Peyer's patch (tissue), 4 donors: ENCODE measurements at regions not wholly inside any gene's neighbourhood (a gene's known extent, or its start where the extent isn't known, plus 50 kb on each side); places are given as distances from the start of the nearest gene placed in this dataset.

Experiments
- DNase-seq, 3 donors: peaks; one replicate each; pipeline ENCODE4 v3.0.0-alpha.2; 2017 to 2019
- H3K27ac ChIP-seq, 4 donors: fragments of 200-600 bp; sonication (generic); one replicate each; pipeline ENCODE4 v1.5.1; 2016 to 2019
- H3K27me3 ChIP-seq, 2 donors: fragments of 200-600 bp; sonication (generic); one replicate each; pipeline ENCODE4 v1.5.1; 2019
- H3K36me3 ChIP-seq, 3 donors: fragments of 200-600 bp; sonication (generic); one replicate each; pipeline ENCODE4 v1.5.1; 2016 to 2019
- H3K4me1 ChIP-seq, 4 donors: fragments of 200-600 bp; sonication (generic); one replicate each; pipeline ENCODE4 v1.5.1; 2016 to 2019
- H3K4me3 ChIP-seq, 4 donors: fragments of 200-600 bp; sonication (generic); 1 replicate in 3 of 4; 2 replicates in 1 of 4; pipeline ENCODE4 v1.5.1; 2016 to 2019; ENCODE audit warnings: mild to moderate bottlenecking in 1 of 4
- H3K9me3 ChIP-seq, 4 donors: fragments of 200-600 bp; sonication (generic); one replicate each; pipeline ENCODE4 v1.5.1; 2016 to 2019; ENCODE audit warnings: mild to moderate bottlenecking in 1 of 4
- POLR2A ChIP-seq, 2 donors: fragments of 450-650 bp; IDR thresholded peaks; one replicate each; pipeline ENCODE4 v1.5.1; 2017; ENCODE audit warnings: antibody characterized with exemption in 2 of 2, mild to moderate bottlenecking in 2 of 2, moderate library complexity in 2 of 2
- TF ChIP-seq, protein P1 (sequence below), 6 experiments: fragments of 450-650 bp in 4 of 6; fragments of 200-600 bp in 2 of 6; sonication (generic) in 1 of 6; IDR thresholded peaks; one replicate each; pipeline ENCODE4 v1.5.1; 2017 to 2019; ENCODE audit warnings: antibody characterized with exemption in 6 of 6, mild to moderate bottlenecking in 3 of 6, moderate library complexity in 1 of 6

- H3K4me3 ChIP-seq, result no peak overlapping the region
- DNase-seq, result no peak
- H3K9me3 ChIP-seq, result no peaks in the 10 kb centered on the region
- H3K36me3 ChIP-seq, result no peaks in the 10 kb centered on the region
- H3K27ac ChIP-seq, result no peak overlapping the region
- H3K27me3 ChIP-seq, result no peaks in the 10 kb centered on the region
- TF ChIP-seq POLR2A (IDR thresholded peaks at IDR 0.05), result no peak
- TF ChIP-seq, protein P1, sequence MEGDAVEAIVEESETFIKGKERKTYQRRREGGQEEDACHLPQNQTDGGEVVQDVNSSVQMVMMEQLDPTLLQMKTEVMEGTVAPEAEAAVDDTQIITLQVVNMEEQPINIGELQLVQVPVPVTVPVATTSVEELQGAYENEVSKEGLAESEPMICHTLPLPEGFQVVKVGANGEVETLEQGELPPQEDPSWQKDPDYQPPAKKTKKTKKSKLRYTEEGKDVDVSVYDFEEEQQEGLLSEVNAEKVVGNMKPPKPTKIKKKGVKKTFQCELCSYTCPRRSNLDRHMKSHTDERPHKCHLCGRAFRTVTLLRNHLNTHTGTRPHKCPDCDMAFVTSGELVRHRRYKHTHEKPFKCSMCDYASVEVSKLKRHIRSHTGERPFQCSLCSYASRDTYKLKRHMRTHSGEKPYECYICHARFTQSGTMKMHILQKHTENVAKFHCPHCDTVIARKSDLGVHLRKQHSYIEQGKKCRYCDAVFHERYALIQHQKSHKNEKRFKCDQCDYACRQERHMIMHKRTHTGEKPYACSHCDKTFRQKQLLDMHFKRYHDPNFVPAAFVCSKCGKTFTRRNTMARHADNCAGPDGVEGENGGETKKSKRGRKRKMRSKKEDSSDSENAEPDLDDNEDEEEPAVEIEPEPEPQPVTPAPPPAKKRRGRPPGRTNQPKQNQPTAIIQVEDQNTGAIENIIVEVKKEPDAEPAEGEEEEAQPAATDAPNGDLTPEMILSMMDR (IDR thresholded peaks at IDR 0.05), result no peak
- H3K4me1 ChIP-seq, result no peaks in the 10 kb centered on the region
These were observed 393.6 kb downstream of the GPAT3 start for GRCh38 chr4:83929550-83929949.

DNA sequence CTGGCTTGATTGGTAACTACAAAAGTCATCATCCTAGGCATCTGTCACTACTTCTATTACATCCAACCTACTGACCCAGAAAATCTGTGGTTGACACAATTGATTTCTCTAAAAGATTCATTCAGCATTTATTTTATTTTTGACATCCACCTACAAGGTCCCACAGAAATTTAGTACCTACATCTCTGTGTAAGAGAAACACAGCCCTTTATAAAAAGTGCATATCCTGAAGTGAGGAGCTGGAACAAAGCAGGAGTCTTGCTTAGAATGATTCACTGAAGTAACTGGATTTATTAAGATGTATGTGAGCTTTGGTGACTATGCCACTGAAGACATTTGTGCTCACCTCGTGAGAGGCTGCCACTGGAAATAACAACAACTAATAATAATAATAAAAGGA is 391.0 kb downstream of the GPAT3 start:
- H3K4me1 ChIP-seq, result no peaks in the 10 kb centered on the region
- no peaks in the 10 kb centered on the region for H3K36me3 ChIP-seq
- H3K9me3 ChIP-seq, result no peaks in the 10 kb centered on the region
- H3K27me3 ChIP-seq, result no peaks in the 10 kb centered on the region
- no peak overlapping the region for H3K4me3 ChIP-seq
- H3K27ac ChIP-seq, result no peak overlapping the region
- TF ChIP-seq, protein P1 (IDR thresholded peaks at IDR 0.05), result no peak
- TF ChIP-seq POLR2A (IDR thresholded peaks at IDR 0.05), result no peak
- no peak for DNase-seq

GRCh38 chr4:83923341-83923740 is 387.4 kb downstream of the GPAT3 start:
- Histone ChIP-seq H3K9me3 (no peaks in the 10 kb centered on the region), H3K4me3 (no peak overlapping the region), H3K27me3 (no peaks in the 10 kb centered on the region), H3K36me3 (no peaks in the 10 kb centered on the region), H3K4me1 (no peaks in the 10 kb centered on the region), H3K27ac (no peak overlapping the region)
- no peak for DNase-seq
- TF ChIP-seq POLR2A (IDR thresholded peaks at IDR 0.05), result no peak
- TF ChIP-seq, protein P1 (IDR thresholded peaks at IDR 0.05), result no peak

DNA sequence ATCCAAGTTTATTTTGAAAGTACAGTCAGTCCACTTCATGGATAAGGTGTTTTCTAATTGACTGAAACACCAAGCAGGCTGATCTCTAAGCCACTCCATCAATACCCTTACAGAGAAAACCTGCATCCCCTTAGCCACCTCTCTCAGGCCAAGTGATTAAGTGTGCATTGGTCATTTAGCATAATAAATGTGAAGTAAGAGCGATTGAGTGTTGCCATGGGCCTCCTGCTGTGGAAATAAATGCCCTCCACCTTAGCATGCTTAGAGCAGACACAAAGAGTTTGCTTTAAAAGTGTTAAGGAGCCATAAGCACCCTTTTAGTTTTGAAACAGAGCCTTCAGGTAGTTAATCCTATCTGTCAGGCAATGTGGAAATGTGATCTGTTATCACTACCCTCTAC is 386.5 kb downstream of the GPAT3 start:
- no peak for TF ChIP-seq POLR2A (IDR thresholded peaks at IDR 0.05)
- TF ChIP-seq, protein P1 (IDR thresholded peaks at IDR 0.05), result no peak
- DNase-seq, result no peak
- Histone ChIP-seq H3K36me3 (no peaks in the 10 kb centered on the region), H3K4me3 (no peak overlapping the region), H3K27me3 (no peaks in the 10 kb centered on the region), H3K9me3 (no peaks in the 10 kb centered on the region), H3K4me1 (no peaks in the 10 kb centered on the region), H3K27ac (no peak overlapping the region)

DNA sequence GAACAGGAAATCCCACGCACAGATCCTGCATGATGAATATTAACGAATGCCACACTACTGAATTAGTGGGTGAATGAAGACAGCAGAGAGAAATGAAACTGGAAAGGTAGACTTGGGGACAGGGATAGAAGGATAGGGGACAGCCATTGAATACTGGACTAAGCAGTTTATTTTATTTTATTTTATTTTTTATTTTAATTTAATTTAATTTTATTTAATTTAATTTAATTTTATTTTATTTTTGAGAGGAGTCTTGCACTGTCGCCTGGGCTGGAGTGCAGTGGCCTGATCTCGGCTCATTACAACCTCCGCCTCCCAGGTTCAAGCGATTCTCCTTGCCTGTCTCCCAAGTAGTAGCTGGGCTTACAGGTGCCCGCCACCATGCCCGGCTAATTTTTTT is 385.2 kb downstream of the GPAT3 start:
- no peaks in the 10 kb centered on the region for H3K27me3 ChIP-seq
- H3K27ac ChIP-seq, result no peak overlapping the region
- H3K9me3 ChIP-seq, result no peaks in the 10 kb centered on the region
- no peaks in the 10 kb centered on the region for H3K4me1 ChIP-seq
- H3K4me3 ChIP-seq, result no peak overlapping the region
- no peak for DNase-seq
- no peaks in the 10 kb centered on the region for H3K36me3 ChIP-seq
- TF ChIP-seq, protein P1 (IDR thresholded peaks at IDR 0.05), result no peak
- TF ChIP-seq POLR2A (IDR thresholded peaks at IDR 0.05), result no peak

DNA sequence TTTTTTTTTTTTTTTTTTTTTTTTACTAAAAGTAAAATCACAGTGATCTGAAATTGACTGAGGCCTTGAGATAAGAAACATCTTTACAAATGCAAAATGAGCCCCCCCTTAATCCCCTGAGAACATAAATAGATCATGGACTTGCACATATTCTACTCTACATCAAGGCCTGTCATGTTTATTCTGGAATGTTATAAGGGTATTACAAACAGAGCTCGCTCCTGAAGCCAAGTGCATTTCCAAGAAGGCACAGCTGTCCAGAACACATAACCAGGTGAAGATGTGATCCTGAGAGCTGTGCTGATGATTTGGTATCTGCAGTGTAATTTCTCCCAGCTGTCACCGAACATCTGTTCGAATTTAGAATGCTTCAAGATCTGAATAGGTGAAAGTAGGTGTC is 384.5 kb downstream of the GPAT3 start:
- Histone ChIP-seq H3K4me1 (no peaks in the 10 kb centered on the region), H3K4me3 (no peak overlapping the region), H3K27me3 (no peaks in the 10 kb centered on the region), H3K36me3 (no peaks in the 10 kb centered on the region), H3K27ac (no peak overlapping the region), H3K9me3 (no peaks in the 10 kb centered on the region)
- DNase-seq, result no peak
- TF ChIP-seq, protein P1 (IDR thresholded peaks at IDR 0.05), result no peak
- no peak for TF ChIP-seq POLR2A (IDR thresholded peaks at IDR 0.05)
